ENCODE measurements at regions not wholly inside any gene's neighbourhood (a gene's known extent, or its start where the extent isn't known, plus 50 kb on each side); places are given as distances from the start of the nearest gene placed in this dataset.

DNA sequence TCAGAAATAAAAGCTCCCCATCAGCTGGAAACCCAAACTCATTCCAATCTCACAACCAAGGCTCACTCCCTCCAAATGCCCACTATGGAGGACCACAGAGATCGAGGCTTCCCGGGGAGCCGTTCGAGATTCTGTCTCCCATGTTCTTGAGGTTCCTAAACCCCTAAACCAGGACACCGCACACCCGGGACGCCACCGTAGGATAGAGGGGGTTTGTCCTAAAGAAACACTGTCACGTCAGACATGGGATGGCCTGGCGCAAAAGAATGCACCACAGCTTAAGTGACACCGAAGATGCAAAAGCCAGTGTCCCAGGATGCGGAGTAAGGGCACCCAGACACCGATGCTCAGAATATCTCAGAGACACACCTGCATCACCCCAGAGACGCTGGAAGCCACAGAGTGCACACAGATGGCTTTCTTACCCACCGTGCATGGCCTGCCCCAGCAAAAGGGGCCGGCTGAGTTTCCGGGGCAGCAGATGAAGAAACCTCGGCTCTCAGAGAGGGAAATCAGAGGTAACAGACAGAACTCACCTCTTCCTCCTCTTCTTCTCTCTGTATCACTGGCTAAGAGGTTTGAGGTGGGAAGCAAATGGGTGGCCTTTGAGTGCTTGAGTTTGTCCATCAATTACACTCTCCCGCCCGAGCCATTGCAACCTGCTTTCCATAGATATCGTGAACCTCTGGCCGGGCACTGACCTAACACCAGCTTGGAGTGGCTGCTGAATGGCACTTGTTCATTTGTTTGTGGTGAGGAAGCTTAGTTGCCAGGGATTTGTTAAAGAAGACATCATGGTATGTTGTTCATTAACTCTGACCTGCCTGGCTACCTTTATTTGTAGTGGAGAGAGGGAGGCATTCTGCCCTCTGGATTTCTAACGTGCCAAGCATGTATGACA, 65.1 kb upstream of the TNRC6C start:
- DNase-seq (ENCODE audit: low read depth in 2 of 2): no peak

DNA sequence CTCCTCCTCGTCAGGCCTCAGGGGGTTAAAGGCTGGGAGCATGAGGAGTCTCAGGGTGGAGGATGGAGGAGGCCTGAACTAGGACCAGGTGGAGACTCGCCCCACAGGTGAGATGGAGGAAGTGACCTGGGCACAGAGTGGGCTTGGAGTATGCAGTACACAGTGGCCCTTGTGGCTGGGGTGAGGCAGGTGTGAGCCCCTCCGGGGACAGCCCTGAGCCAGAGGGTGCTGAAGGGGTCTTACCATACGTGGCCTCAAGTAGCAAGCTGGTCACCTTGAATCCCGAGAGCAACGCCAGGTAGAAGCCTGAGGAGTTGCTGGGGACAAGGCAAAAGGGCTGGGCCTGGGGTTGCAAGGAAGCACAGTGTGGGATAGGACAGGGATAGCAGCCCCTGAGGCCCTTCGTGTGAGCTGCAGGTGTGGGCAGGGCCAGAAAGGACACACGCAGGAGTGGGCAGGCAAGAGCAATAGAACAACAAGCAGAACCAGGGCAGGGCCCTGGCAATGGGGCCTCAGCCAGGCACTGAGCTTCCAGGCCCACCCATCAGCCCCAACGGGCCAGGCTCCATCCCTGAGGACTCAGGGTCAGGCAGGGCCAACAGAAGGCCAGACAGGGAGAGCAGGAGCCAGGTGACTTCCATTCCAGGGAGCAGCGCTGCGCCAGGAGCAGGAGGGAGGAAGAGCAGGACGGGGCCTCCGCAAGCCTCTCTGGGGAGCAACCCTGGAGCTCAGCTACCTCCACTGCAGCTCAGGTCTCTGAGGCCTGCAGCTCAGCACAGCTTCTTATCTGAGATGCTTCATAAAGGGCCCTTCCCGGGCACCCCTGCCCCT, 64.2 kb upstream of the TNRC6C start:
- DNase-seq (ENCODE audit: low read depth in 2 of 2): no peak

DNA sequence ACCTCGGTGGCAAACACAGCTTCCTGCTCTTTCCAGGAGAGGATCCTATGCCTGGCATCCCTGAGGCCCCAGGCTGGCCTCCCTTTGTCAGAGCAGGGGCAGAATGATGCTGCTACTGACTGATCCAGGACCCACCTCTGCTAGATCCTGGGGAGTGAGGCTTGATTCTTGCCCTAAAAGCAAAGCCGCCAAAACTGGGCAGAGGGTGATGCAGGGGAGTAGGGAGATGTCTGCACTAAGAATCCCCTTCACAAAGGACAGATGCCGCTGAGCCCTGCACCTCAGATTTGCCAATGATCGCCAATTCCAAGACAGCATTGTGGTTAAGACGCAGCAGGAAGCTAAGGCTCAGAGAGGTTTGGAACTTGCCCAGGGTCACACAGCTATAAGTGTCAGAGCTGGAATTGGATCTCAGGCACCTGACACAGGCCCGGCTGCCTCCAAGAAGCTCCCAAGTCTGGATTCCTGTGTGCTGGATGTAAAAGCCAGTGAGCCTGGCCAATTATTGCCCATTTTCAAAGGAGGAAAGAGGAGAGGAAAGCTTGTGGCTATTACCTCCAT, 60.7 kb upstream of the TNRC6C start:
- DNase-seq (ENCODE audit: low read depth in 2 of 2): no peak

DNA sequence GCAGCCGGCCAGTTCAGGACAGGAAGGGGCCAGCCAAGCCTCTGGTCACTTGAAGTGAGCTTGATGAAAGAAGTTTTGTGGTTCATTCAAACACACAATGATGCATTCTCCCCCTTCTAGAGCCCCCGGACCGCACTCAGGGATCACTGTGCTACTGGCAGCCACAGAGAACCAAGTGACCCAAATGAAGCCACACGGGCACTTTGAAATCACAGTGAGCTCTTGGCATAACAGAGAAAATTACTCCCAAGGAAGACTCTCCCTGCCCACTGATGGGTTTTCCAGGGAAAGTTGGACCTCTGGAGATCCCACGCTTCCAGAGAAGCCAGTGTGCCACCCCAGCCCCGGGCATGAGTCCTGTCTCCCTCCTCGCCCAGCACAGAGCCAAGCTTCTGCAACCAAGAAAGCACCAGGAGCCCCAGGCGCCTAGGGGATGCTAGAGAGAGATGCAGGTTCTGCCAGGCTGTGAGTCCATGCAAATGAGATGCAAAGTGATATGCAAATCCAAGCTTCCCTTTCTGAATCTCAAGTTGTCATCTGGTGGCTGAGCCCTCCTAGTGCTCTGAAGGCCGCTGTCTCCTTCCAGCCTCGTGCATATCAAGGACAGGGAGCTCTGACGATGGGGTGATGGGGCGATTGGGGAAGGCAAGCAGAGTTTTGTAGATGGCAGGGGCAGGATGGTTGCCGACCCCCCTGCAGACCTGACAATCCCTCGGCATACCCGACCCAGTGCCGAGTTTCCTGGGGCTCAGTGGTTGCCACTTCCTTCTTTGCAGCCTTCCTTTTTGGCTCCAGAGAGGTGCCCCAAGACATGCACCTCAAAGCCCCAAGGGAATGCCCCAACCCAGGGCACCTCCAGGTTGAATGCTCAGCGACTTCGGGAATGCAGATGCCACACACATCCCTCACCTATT, 59.7 kb upstream of the TNRC6C start:
- DNase-seq (ENCODE audit: low read depth in 2 of 2): no peak

GRCh38 chr17:77899498-77899897, 59.0 kb upstream of the TNRC6C start:
- no peak for DNase-seq (ENCODE audit: low read depth in 2 of 2)

DNA sequence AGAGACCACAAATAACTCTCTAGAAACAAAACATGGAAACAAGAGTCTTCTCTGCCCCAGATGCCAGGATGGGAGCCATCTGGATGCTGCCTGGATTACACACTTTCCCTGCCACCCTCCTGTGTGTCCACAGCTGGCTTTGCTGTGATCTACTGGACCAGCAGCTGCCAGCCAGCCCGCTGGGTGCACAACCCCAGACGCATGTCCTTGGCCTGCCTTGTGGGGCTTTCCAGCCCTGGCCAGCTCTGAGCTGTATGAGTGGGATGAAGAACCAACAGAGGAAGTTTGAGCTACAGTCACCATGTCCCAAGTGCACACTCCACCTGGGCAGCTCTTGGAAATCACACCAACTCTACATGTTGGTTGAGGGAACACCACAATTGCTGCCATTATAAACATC, 57.0 kb upstream of the TNRC6C start:
- DNase-seq (ENCODE audit: low read depth in 2 of 2): no peak

DNA sequence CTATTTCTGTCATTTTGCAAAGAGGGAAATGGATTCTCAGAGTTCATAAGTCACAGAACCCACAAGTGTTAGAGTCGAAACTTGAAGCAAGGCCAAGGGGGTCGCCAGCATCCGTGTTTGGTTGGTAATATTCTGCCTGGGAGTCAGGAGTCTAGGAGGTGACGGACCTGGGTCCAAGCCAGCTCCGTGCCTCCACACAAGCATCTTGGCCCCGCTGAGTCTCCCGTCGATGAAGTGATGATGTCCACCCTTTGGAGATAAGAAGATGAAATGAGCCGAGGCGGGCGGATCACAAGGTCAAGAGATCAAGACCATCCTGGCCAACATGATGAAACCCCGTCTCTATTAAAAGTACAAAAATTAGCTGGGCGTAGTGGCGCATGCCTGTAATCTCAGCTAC, 53.2 kb upstream of the TNRC6C start:
- DNase-seq (ENCODE audit: low read depth in 2 of 2): no peak

DNA sequence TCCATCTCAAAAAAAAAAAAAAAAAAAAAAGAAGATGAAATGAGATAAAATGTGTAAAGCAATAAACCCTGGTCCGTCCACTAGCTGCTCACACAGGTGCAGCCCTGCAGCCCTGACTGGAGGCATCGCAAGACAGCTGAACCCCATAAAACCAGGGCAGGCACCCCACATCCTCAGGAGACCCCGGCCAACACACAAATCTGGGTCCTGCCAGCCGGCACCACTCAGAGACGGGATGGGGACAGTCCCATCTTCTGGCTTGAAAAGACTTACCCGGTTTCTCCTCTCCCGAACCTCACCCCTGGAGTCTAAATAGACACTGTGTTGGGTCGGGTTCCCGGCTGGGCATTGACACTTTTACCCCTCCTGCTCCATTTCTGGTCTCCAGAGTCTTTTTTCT, 52.7 kb upstream of the TNRC6C start:
- DNase-seq (ENCODE audit: low read depth in 2 of 2): no peak

GRCh38 chr17:77906377-77906871, 52.1 kb upstream of the TNRC6C start:
- no peak for DNase-seq (ENCODE audit: low read depth in 2 of 2)

GRCh38 chr17:77907497-77908461, 50.7 kb upstream of the TNRC6C start:
- no peak for DNase-seq (ENCODE audit: low read depth in 2 of 2)

- DNase-seq (ENCODE audit: low read depth in 2 of 2): no peak
Measured at GRCh38 chr17:77908501-77908900, 50.0 kb upstream of the TNRC6C start.
